RPMI8226 (cell line): ENCODE measurements at regions not wholly inside any gene's neighbourhood (a gene's known extent, or its start where the extent isn't known, plus 50 kb on each side); places are given as distances from the start of the nearest gene placed in this dataset.
A peak's percentile ranks its signal among the peaks of the same experiment; 100 is the strongest.

Experiments
- DNase-seq: peaks from one replicate; pipeline ENCODE4 v3.0.0-alpha.2; 2015

- DNase-seq = no peak
These were observed 52.6 kb downstream of the ERICH4 start for GRCh38 chr19:41495589-41495988.

- DNase-seq = no peak
These were observed 56.9 kb downstream of the ERICH4 start for GRCh38 chr19:41499899-41500298.

- no peak for DNase-seq
These were observed 57.5 kb downstream of the ERICH4 start for GRCh38 chr19:41500443-41500842.

GRCh38 chr19:41501854-41502253, 58.9 kb downstream of the ERICH4 start:
- DNase-seq = no peak

GRCh38 chr19:41505105-41505504, 62.1 kb downstream of the ERICH4 start:
- no peak for DNase-seq

GRCh38 chr19:41510484-41510883, 65.5 kb upstream of the CEACAM21 start:
- no peak for DNase-seq

- no peak for DNase-seq
These were observed 64.3 kb upstream of the CEACAM21 start for GRCh38 chr19:41511628-41512027.

GRCh38 chr19:41515015-41515652, 60.8 kb upstream of the CEACAM21 start:
- no peak for DNase-seq

- DNase-seq = peak; percentile 39
These were observed 59.4 kb upstream of the CEACAM21 start for GRCh38 chr19:41516292-41517171.

GRCh38 chr19:41518141-41518540, 57.8 kb upstream of the CEACAM21 start:
- no peak for DNase-seq

GRCh38 chr19:41521138-41521930, 54.6 kb upstream of the CEACAM21 start:
- DNase-seq = peak; percentile 48

- peak; percentile 36 for DNase-seq
These were observed 53.9 kb upstream of the CEACAM21 start for GRCh38 chr19:41521931-41522555.

GRCh38 chr19:41525989-41526388, 50.0 kb upstream of the CEACAM21 start:
- no peak for DNase-seq
